ENCODE measurements at regions not wholly inside any gene's neighbourhood (a gene's known extent, or its start where the extent isn't known, plus 50 kb on each side); places are given as distances from the start of the nearest gene placed in this dataset.

GRCh38 chrX:149208307-149208706, 296.8 kb downstream of the IDS start:
- DNase-seq (ENCODE audit: extremely low spot score) = no peak
- POLR2A ChIA-PET = no interaction called here
- CTCF ChIA-PET = no interaction called here
- TF ChIP-seq, protein P1, sequence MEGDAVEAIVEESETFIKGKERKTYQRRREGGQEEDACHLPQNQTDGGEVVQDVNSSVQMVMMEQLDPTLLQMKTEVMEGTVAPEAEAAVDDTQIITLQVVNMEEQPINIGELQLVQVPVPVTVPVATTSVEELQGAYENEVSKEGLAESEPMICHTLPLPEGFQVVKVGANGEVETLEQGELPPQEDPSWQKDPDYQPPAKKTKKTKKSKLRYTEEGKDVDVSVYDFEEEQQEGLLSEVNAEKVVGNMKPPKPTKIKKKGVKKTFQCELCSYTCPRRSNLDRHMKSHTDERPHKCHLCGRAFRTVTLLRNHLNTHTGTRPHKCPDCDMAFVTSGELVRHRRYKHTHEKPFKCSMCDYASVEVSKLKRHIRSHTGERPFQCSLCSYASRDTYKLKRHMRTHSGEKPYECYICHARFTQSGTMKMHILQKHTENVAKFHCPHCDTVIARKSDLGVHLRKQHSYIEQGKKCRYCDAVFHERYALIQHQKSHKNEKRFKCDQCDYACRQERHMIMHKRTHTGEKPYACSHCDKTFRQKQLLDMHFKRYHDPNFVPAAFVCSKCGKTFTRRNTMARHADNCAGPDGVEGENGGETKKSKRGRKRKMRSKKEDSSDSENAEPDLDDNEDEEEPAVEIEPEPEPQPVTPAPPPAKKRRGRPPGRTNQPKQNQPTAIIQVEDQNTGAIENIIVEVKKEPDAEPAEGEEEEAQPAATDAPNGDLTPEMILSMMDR (IDR thresholded peaks at IDR 0.05; ENCODE audit: control extremely low read depth, extremely low read depth, low read depth, missing control alignments) = no peak

DNA sequence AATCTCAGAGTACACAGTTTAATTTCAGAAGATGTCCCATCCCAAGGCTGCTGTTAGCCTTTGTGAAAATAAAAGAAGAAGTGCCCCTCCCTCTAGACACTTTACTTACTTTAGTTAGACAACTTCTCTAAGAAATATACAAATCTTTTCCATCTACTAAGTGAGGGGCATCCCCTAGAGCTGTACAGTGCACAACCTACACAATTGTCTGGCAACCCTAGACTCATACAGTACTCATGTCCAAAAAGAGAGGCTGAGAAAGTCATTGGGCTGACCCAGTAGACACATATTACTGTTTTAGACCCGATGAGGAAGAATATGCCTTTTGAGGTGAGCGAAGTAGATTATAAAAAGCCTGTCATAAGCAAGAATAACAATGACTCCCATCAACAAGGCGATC, 297.6 kb downstream of the IDS start:
- ChIA-PET CTCF (no interaction called here), POLR2A (no interaction called here)
- TF ChIP-seq, protein P1 (IDR thresholded peaks at IDR 0.05; ENCODE audit: control extremely low read depth, extremely low read depth, low read depth, missing control alignments) = no peak

GRCh38 chrX:149205937-149206336, 299.2 kb downstream of the IDS start:
- ChIA-PET CTCF (interaction anchor here (0.8 to 1.9 kb wide), 2 partner anchors 16 to 81 kb away, joined by 3 to 6 read pairs; no protein-coding TSS in a partner anchor), POLR2A (no interaction called here)
- TF ChIP-seq, protein P1 (IDR thresholded peaks at IDR 0.05; ENCODE audit: control extremely low read depth, extremely low read depth, low read depth, missing control alignments) = no peak
- DNase-seq (ENCODE audit: extremely low spot score) = no peak

More for the DNA sequence above, 297.6 kb downstream of the IDS start:
- no peak for DNase-seq (ENCODE audit: extremely low spot score)

DNA sequence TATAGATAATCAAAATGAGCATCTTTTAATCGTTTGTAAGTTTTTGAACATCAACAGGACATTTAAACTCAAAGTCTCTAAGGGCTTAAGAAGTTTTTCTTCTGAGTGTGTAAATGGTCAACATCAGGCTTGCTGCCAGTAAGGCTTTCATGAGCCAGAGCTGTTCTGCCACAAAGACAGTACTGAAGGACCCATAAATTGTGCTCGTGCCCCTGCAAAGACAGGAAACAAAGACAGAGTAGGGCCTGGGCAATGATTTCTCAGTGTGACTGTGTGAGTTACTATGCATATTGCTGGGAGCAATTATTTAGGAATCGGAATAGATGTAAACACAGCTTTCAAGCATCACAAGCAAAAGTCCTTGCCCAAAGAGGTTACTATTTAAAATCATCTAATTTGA, 300.0 kb downstream of the IDS start:
- TF ChIP-seq, protein P1 (IDR thresholded peaks at IDR 0.05; ENCODE audit: control extremely low read depth, extremely low read depth, low read depth, missing control alignments) = no peak
- ChIA-PET POLR2A (no interaction called here), CTCF (interaction anchor here (1.9 kb wide), 1 partner anchor 82 kb away, joined by 6 read pairs; no protein-coding TSS in a partner anchor)
- DNase-seq (ENCODE audit: extremely low spot score) = no peak

GRCh38 chrX:149199734-149200133, 305.4 kb downstream of the IDS start:
- POLR2A ChIA-PET = no interaction called here
- no peak for DNase-seq (ENCODE audit: extremely low spot score)
- CTCF ChIA-PET = no interaction called here
- TF ChIP-seq, protein P1 (IDR thresholded peaks at IDR 0.05; ENCODE audit: control extremely low read depth, extremely low read depth, low read depth, missing control alignments) = no peak

GRCh38 chrX:149198980-149199732, 305.9 kb downstream of the IDS start:
- no peak for DNase-seq (ENCODE audit: extremely low spot score)
- CTCF ChIA-PET = no interaction called here
- POLR2A ChIA-PET = no interaction called here
- TF ChIP-seq, protein P1 (IDR thresholded peaks at IDR 0.05; ENCODE audit: control extremely low read depth, extremely low read depth, low read depth, missing control alignments) = peak; percentile 6
